ENCODE measurements at regions not wholly inside any gene's neighbourhood (a gene's known extent, or its start where the extent isn't known, plus 50 kb on each side); places are given as distances from the start of the nearest gene placed in this dataset.

- TF ChIP-seq POLR2A (IDR thresholded peaks at IDR 0.05) (no peak), CTCF (IDR thresholded peaks at IDR 0.05) (no peak), POLR2AphosphoS5 (IDR thresholded peaks at IDR 0.05) (no peak)
These were observed 107.6 kb upstream of the OSR1 start for GRCh38 chr2:19465978-19466377.

Data from upper lobe of left lung (tissue), 4 donors.